ENCODE measurements at regions not wholly inside any gene's neighbourhood (a gene's known extent, or its start where the extent isn't known, plus 50 kb on each side); places are given as distances from the start of the nearest gene placed in this dataset.

- no peak for DNase-seq (ENCODE audit: low read depth, low spot score)
Measured at GRCh38 chr20:39249798-39250197, 287.7 kb downstream of the DHX35 start.

GRCh38 chr20:39248862-39249485, 286.8 kb downstream of the DHX35 start:
- H3K27ac ChIP-seq, result no peak overlapping the region
- DNase-seq (ENCODE audit: low read depth, low spot score), result no peak

More at GRCh38 chr20:39249798-39250197, 287.7 kb downstream of the DHX35 start:
- H3K27ac ChIP-seq, result no peak overlapping the region

- no peak overlapping the region for H3K27ac ChIP-seq
- no peak for DNase-seq (ENCODE audit: low read depth, low spot score)
Measured at GRCh38 chr20:39248171-39248861, 286.2 kb downstream of the DHX35 start.

GRCh38 chr20:39246436-39246835, 284.3 kb downstream of the DHX35 start:
- no peak overlapping the region for H3K27ac ChIP-seq
- DNase-seq (ENCODE audit: low read depth, low spot score), result no peak

- DNase-seq (ENCODE audit: low read depth, low spot score), result no peak
Measured at GRCh38 chr20:39245685-39246311, 283.7 kb downstream of the DHX35 start.

GRCh38 chr20:39243962-39244361, 281.8 kb downstream of the DHX35 start:
- DNase-seq (ENCODE audit: low read depth, low spot score), result no peak
- no peak overlapping the region for H3K27ac ChIP-seq

More at GRCh38 chr20:39245685-39246311, 283.7 kb downstream of the DHX35 start:
- no peak overlapping the region for H3K27ac ChIP-seq

- no peak for DNase-seq (ENCODE audit: low read depth, low spot score)
- no peak overlapping the region for H3K27ac ChIP-seq
Measured at GRCh38 chr20:39242614-39243013, 280.5 kb downstream of the DHX35 start.

GRCh38 chr20:39234520-39235095, 272.5 kb downstream of the DHX35 start:
- H3K27ac ChIP-seq, result no peak overlapping the region
- no peak for DNase-seq (ENCODE audit: low read depth, low spot score)

- DNase-seq (ENCODE audit: low read depth, low spot score), result no peak
- H3K27ac ChIP-seq, result no peak overlapping the region
Measured at GRCh38 chr20:39233755-39234154, 271.6 kb downstream of the DHX35 start.

GRCh38 chr20:39227416-39227815, 265.3 kb downstream of the DHX35 start:
- H3K27ac ChIP-seq, result no peak overlapping the region
- no peak for DNase-seq (ENCODE audit: low read depth, low spot score)

GRCh38 chr20:39225978-39226377, 263.8 kb downstream of the DHX35 start:
- H3K27ac ChIP-seq, result no peak overlapping the region
- no peak for DNase-seq (ENCODE audit: low read depth, low spot score)

- no peak overlapping the region for H3K27ac ChIP-seq
- no peak for DNase-seq (ENCODE audit: low read depth, low spot score)
Measured at GRCh38 chr20:39225536-39225935, 263.4 kb downstream of the DHX35 start.

GRCh38 chr20:39222101-39222500, 260.0 kb downstream of the DHX35 start:
- H3K27ac ChIP-seq, result no peak overlapping the region
- no peak for DNase-seq (ENCODE audit: low read depth, low spot score)

GRCh38 chr20:39216195-39216594, 254.1 kb downstream of the DHX35 start:
- no peak for DNase-seq (ENCODE audit: low read depth, low spot score)
- no peak overlapping the region for H3K27ac ChIP-seq

GRCh38 chr20:39214828-39215227, 252.7 kb downstream of the DHX35 start:
- DNase-seq (ENCODE audit: low read depth, low spot score), result no peak

GRCh38 chr20:39213476-39214145, 251.5 kb downstream of the DHX35 start:
- no peak overlapping the region for H3K27ac ChIP-seq
- no peak for DNase-seq (ENCODE audit: low read depth, low spot score)

More at GRCh38 chr20:39214828-39215227, 252.7 kb downstream of the DHX35 start:
- no peak overlapping the region for H3K27ac ChIP-seq

GRCh38 chr20:39211060-39211748, 249.1 kb downstream of the DHX35 start:
- no peak overlapping the region for H3K27ac ChIP-seq
- DNase-seq (ENCODE audit: low read depth, low spot score), result no peak

- no peak overlapping the region for H3K27ac ChIP-seq
- DNase-seq (ENCODE audit: low read depth, low spot score), result no peak
Measured at GRCh38 chr20:39210341-39211036, 248.3 kb downstream of the DHX35 start.

- no peak for DNase-seq (ENCODE audit: low read depth, low spot score)
- no peak overlapping the region for H3K27ac ChIP-seq
Measured at GRCh38 chr20:39206899-39207564, 244.9 kb downstream of the DHX35 start.

Data from epithelial cell of prostate (primary cell).